ENCODE measurements at regions not wholly inside any gene's neighbourhood (a gene's known extent, or its start where the extent isn't known, plus 50 kb on each side); places are given as distances from the start of the nearest gene placed in this dataset.

GRCh38 chr2:153386481-153386897, 92.1 kb downstream of the RPRM start:
- TF ChIP-seq CTCF (IDR thresholded peaks at IDR 0.05; ENCODE audit: low read depth, low read length, poor library complexity, severe bottlenecking) (no peak), EZH2phosphoT487 (IDR thresholded peaks at IDR 0.05; ENCODE audit: borderline replicate concordance, low read length) (no peak)

Measured in DOHH2 (cell line).